ENCODE measurements at regions not wholly inside any gene's neighbourhood (a gene's known extent, or its start where the extent isn't known, plus 50 kb on each side); places are given as distances from the start of the nearest gene placed in this dataset.

GRCh38 chr6:138034229-138034628 is 73.0 kb downstream of the PERP start:
- Mint-ChIP-seq H3K4me3 (no peak overlapping the region), H3K4me1 (no peaks in the 10 kb centered on the region), H3K27ac (no peak overlapping the region), H3K36me3 (no peaks in the 10 kb centered on the region), H3K9me3 (peaks cover 0 to 6% (median 1%) of the 10 kb centered on the region in 7 donors), H3K27me3 (ENCODE audit: low read depth in 3 of 3) (peaks cover 0 to 7% (median 3%) of the 10 kb centered on the region in 3 donors)
- TF ChIP-seq CTCF (IDR thresholded peaks at IDR 0.05) = no peak
- H3K4me3 ChIP-seq (replicated peaks in 1 of 3; ENCODE audit: low read depth in 2 of 3, low read length in 3 of 3) = no peak overlapping the region
- H3K36me3 ChIP-seq (replicated peaks in 1 of 2; ENCODE audit: control insufficient read depth in 1 of 2, insufficient read depth in 2 of 2, low read length in 2 of 2) = no peaks in the 10 kb centered on the region
- no peak overlapping the region for H2AFZ ChIP-seq (ENCODE audit: insufficient read depth, low read depth, low read length, poor library complexity, severe bottlenecking)
- H4K20me1 ChIP-seq (ENCODE audit: insufficient read depth, low read length) = no peaks in the 10 kb centered on the region
- no peaks in the 10 kb centered on the region for H3K9me3 ChIP-seq (replicated peaks in 1 of 2; ENCODE audit: control insufficient read depth in 1 of 2, insufficient read depth in 1 of 2, low read length in 2 of 2)
- no peak overlapping the region for H3K27ac ChIP-seq (ENCODE audit: low read depth in 1 of 2, low read length in 2 of 2)
- no peaks in the 10 kb centered on the region for H3K79me2 ChIP-seq (ENCODE audit: insufficient read depth, low read length)
- no peak for DNase-seq
- intact Hi-C loops (cut with micrococcal nuclease) = no loop called here
- no peak overlapping the region for H3K4me2 ChIP-seq (replicated peaks; ENCODE audit: extremely low read depth, low read length, poor library complexity, severe bottlenecking)
- no peaks in the 10 kb centered on the region for H3K27me3 ChIP-seq (ENCODE audit: control insufficient read depth in 2 of 2, insufficient read depth in 2 of 2, low read length in 2 of 2)
- WGBS (ENCODE audit: insufficient coverage) = 100% methylated on average over 2 of the region's 3 CpGs
- no peaks in the 10 kb centered on the region for H3K4me1 ChIP-seq (ENCODE audit: control insufficient read depth in 1 of 2, insufficient read depth in 2 of 2, low read length in 2 of 2)
- no peak overlapping the region for H3K9ac ChIP-seq (ENCODE audit: insufficient read depth, low read length, poor library complexity, severe bottlenecking)

- intact Hi-C loops (cut with micrococcal nuclease) = no loop called here
- Histone ChIP-seq H3K27me3 (ENCODE audit: control insufficient read depth in 2 of 2, insufficient read depth in 2 of 2, low read length in 2 of 2) (no peaks in the 10 kb centered on the region), H2AFZ (ENCODE audit: insufficient read depth, low read depth, low read length, poor library complexity, severe bottlenecking) (no peak overlapping the region), H3K4me3 (replicated peaks in 1 of 3; ENCODE audit: low read depth in 2 of 3, low read length in 3 of 3) (no peak overlapping the region), H3K4me1 (ENCODE audit: control insufficient read depth in 1 of 2, insufficient read depth in 2 of 2, low read length in 2 of 2) (no peaks in the 10 kb centered on the region), H3K9ac (ENCODE audit: insufficient read depth, low read length, poor library complexity, severe bottlenecking) (no peak overlapping the region), H3K27ac (ENCODE audit: low read depth in 1 of 2, low read length in 2 of 2) (no peak overlapping the region), H4K20me1 (ENCODE audit: insufficient read depth, low read length) (no peaks in the 10 kb centered on the region), H3K79me2 (ENCODE audit: insufficient read depth, low read length) (no peaks in the 10 kb centered on the region), H3K9me3 (replicated peaks in 1 of 2; ENCODE audit: control insufficient read depth in 1 of 2, insufficient read depth in 1 of 2, low read length in 2 of 2) (no peaks in the 10 kb centered on the region), H3K4me2 (replicated peaks; ENCODE audit: extremely low read depth, low read length, poor library complexity, severe bottlenecking) (no peak overlapping the region), H3K36me3 (replicated peaks in 1 of 2; ENCODE audit: control insufficient read depth in 1 of 2, insufficient read depth in 2 of 2, low read length in 2 of 2) (no peaks in the 10 kb centered on the region)
- H3K9me3 Mint-ChIP-seq = peaks cover 0 to 6% (median 1%) of the 10 kb centered on the region in 7 donors
- no peak overlapping the region for H3K27ac Mint-ChIP-seq
- WGBS (ENCODE audit: insufficient coverage) = 93% methylated on average over 4 of the region's 5 CpGs
- H3K36me3 Mint-ChIP-seq = no peaks in the 10 kb centered on the region
- H3K4me3 Mint-ChIP-seq = peak overlapping the region in 1 of 2 donors; percentile 7
- H3K4me1 Mint-ChIP-seq = no peaks in the 10 kb centered on the region
- DNase-seq = no peak
- no peak for TF ChIP-seq CTCF (IDR thresholded peaks at IDR 0.05)
- H3K27me3 Mint-ChIP-seq (ENCODE audit: low read depth in 3 of 3) = peaks cover 0 to 7% (median 3%) of the 10 kb centered on the region in 3 donors
These were observed 72.1 kb downstream of the PERP start for GRCh38 chr6:138035070-138035469.
